ENCODE measurements at regions not wholly inside any gene's neighbourhood (a gene's known extent, or its start where the extent isn't known, plus 50 kb on each side); places are given as distances from the start of the nearest gene placed in this dataset.

DNA sequence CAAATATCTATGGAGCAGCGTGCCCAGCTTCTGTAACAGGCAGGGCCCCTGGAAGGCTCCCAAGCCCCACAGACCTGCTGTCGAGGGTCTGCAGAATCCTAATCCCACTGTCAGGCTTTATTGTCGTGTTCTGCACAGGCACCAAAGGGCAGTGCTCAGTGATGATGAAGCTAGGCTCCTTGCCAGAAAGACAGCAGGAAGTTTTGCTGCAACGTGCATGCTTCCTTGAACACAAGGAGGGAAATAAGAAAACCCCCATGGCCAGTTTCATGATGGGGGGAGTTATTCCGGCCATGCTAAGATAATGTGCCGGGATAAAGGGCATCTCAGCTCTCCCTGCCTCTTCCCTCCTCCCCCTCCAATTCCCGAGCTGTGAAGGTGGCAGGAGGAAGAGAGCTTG lies 109.4 kb upstream of the KCNG1 start:
- no peak overlapping the region for H3K4me3 ChIP-seq (ENCODE audit: low read depth, low read length)
- TF ChIP-seq CTCF (IDR thresholded peaks at IDR 0.05; ENCODE audit: insufficient read depth, low read depth, low read length, missing control alignments) = no peak
- DNase-seq (ENCODE audit: low read depth) = no peak

- no peak for DNase-seq (ENCODE audit: low read depth)
- TF ChIP-seq CTCF (IDR thresholded peaks at IDR 0.05; ENCODE audit: insufficient read depth, low read depth, low read length, missing control alignments) = no peak
Measured at GRCh38 chr20:51131811-51132210, 108.9 kb upstream of the KCNG1 start.

DNA sequence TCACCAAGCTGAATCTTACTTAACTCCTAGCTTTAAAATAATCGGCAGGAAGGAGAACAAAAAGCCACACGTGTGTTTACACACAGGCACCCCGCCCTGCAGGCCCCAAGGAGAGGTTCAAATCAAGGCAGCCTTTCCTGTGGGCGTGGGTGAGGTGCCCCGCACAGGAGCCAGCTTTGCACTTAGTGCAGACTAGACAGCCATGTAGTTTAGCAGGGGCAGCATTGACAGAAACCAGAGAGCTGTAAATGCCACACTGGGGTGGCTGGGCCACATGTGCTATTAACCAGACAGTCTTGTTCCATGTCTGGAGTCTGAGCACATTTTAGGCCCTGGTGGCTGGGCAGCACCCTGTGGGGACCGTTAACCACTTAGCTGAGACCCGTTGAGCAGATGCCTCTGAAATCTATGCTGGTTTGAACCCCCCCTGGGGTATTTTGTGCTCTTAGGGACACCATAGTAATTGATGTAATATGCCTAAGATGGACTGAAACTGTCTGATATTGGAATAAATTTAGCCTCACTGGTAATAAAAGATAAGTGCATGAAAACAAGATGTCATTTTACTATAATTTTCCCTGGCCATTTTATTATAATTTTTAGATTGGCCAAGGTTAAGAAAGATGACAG lies 106.4 kb upstream of the KCNG1 start:
- no peak for TF ChIP-seq CTCF (IDR thresholded peaks at IDR 0.05; ENCODE audit: insufficient read depth, low read depth, low read length, missing control alignments)
- DNase-seq (ENCODE audit: low read depth) = peak; percentile 3
- H3K4me3 ChIP-seq (ENCODE audit: low read depth, low read length) = no peak overlapping the region

More at GRCh38 chr20:51131811-51132210, 108.9 kb upstream of the KCNG1 start:
- no peak overlapping the region for H3K4me3 ChIP-seq (ENCODE audit: low read depth, low read length)

GRCh38 chr20:51128198-51128597 lies 105.3 kb upstream of the KCNG1 start:
- H3K4me3 ChIP-seq (ENCODE audit: low read depth, low read length) = no peak overlapping the region
- peak; percentile 69 for DNase-seq (ENCODE audit: low read depth)
- TF ChIP-seq CTCF (IDR thresholded peaks at IDR 0.05; ENCODE audit: insufficient read depth, low read depth, low read length, missing control alignments) = no peak

GRCh38 chr20:51127713-51128112 lies 104.8 kb upstream of the KCNG1 start:
- H3K4me3 ChIP-seq (ENCODE audit: low read depth, low read length) = no peak overlapping the region
- DNase-seq (ENCODE audit: low read depth) = no peak
- TF ChIP-seq CTCF (IDR thresholded peaks at IDR 0.05; ENCODE audit: insufficient read depth, low read depth, low read length, missing control alignments) = no peak

DNA sequence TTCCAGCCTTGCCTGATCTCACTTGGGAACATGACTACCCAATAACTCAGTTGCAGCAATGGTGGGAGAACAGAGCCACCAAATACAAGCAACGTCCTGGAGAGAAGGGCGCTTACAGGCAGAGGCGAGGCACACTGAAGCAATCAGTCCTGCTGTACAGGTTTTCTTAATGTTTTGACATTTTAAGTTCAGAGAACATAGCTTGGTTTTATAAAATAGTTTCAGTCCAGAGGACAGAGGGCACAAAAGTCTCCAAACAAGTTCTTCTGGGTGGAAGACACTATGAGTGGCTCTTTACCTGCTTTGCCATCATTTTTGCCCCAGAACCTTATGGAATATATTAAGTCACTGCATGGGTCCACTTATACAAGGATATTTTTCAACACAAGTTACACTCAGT lies 103.4 kb upstream of the KCNG1 start:
- no peak for TF ChIP-seq CTCF (IDR thresholded peaks at IDR 0.05; ENCODE audit: insufficient read depth, low read depth, low read length, missing control alignments)
- H3K4me3 ChIP-seq (ENCODE audit: low read depth, low read length) = no peak overlapping the region
- no peak for DNase-seq (ENCODE audit: low read depth)

- H3K4me3 ChIP-seq (ENCODE audit: low read depth, low read length) = no peak overlapping the region
- DNase-seq (ENCODE audit: low read depth) = no peak
- no peak for TF ChIP-seq CTCF (IDR thresholded peaks at IDR 0.05; ENCODE audit: insufficient read depth, low read depth, low read length, missing control alignments)
Measured at GRCh38 chr20:51125780-51126179, 102.9 kb upstream of the KCNG1 start.

Data from GM12865 (cell line).